MG63 (cell line): ENCODE measurements at regions not wholly inside any gene's neighbourhood (a gene's known extent, or its start where the extent isn't known, plus 50 kb on each side); places are given as distances from the start of the nearest gene placed in this dataset.

ENCODE experiments used
- DNase-seq: peaks from one replicate; pipeline ENCODE4 v3.0.0-alpha.2; 2020
- H3K27me3 ChIP-seq: fragments of 250-450 bp; sonication (Bioruptor Pico); 2 replicates; pipeline ENCODE4 v1.5.1; 2020; ENCODE audit warnings: mild to moderate bottlenecking, moderate library complexity
- H3K36me3 ChIP-seq: fragments of 250-450 bp; sonication (Bioruptor Pico); 2 replicates; pipeline ENCODE4 v1.5.1; 2020; ENCODE audit warnings: mild to moderate bottlenecking, moderate library complexity
- H3K4me3 ChIP-seq: fragments of 250-450 bp; sonication (Bioruptor Pico); 2 replicates; pipeline ENCODE4 v1.5.1; 2020; ENCODE audit warnings: mild to moderate bottlenecking, moderate library complexity
- H3K9me3 ChIP-seq: fragments of 250-450 bp; sonication (Bioruptor Pico); 2 replicates; pipeline ENCODE4 v1.5.1; 2020; ENCODE audit warnings: mild to moderate bottlenecking, moderate library complexity

DNA sequence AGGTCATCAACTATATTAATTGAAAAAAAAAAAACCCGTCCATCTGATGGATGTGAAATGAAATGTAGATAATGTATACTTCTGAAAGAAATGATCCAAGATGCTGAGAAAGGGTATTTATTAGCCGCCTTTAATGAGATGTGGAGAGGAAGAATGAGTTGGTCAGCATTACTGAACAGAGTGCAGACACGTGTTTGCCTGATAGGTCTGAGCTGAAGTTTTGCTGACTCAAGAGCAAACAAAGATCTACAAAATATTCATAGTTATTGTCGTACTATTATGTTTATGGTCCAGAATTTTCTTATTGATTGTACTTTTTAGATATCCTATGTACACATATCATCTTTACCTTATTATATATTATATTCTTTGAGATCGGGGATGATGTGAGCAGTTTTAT is 235.3 kb downstream of the RDH14 start:
- Histone ChIP-seq H3K9me3 (no peaks in the 10 kb centered on the region), H3K36me3 (no peaks in the 10 kb centered on the region), H3K4me3 (no peak overlapping the region)

DNA sequence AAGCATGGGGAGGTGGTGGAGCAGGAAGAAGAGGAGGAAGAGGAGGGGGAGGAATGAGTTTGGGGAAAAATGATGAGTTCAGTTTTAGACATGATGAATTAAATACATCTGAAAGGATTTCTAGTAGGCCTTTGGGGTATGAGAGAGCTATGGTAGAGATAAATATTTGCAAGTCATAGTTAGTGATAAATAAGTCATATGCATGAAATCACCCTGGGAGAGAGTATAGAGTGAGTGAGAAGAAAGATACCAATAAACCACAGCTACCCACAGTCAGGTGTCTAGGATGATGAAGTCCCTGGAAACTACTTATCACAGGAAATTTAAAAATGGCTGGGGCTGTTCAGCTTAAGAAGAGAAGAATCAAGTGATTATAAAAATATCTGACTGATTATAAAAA is 240.5 kb downstream of the RDH14 start:
- DNase-seq = no peak
- H3K4me3 ChIP-seq = no peak overlapping the region
- H3K36me3 ChIP-seq = no peaks in the 10 kb centered on the region
- H3K27me3 ChIP-seq = no peaks in the 10 kb centered on the region
- no peaks in the 10 kb centered on the region for H3K9me3 ChIP-seq

More for the DNA sequence above, 235.3 kb downstream of the RDH14 start:
- no peak for DNase-seq
- no peaks in the 10 kb centered on the region for H3K27me3 ChIP-seq

DNA sequence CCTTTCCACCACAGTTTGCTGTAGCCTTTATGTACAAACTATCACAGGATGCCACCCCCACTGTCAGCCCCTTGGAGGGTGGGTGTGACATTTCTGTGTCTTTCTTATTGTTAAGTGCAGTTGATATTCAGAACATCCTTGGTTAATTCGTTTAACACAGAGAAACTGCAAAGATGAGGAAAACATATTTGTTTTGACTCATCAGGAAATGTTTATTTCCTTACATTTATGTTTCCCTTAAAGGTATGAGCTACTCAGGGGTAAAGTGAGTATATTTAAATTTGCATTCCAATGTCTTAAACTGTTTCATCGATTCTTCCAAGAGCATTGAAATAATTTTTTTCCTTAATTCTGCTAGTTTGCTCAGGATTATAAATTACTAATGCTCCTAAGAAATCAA is 243.4 kb downstream of the RDH14 start:
- Histone ChIP-seq H3K4me3 (no peak overlapping the region), H3K27me3 (no peaks in the 10 kb centered on the region), H3K36me3 (no peaks in the 10 kb centered on the region), H3K9me3 (no peaks in the 10 kb centered on the region)
- no peak for DNase-seq

DNA sequence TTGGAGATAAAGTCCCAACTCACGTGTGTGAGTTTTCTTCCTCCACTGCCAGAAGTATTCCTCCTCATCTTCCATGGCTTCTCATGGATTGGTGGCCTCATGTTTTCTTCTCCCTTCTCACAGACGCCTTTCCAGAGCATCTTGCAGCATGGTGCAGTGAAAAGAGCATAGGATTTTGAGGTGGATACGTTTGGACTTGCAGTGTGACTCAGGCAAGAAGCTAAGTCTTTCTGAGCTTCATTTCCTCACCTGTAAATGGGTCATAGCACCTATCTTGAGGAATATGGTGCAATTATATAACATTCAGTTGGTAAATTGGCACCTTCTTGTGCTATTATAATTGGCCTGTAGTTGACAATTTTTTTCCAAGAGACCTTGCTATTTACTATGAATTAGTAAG is 247.6 kb downstream of the RDH14 start:
- Histone ChIP-seq H3K27me3 (no peaks in the 10 kb centered on the region), H3K4me3 (no peak overlapping the region), H3K36me3 (no peaks in the 10 kb centered on the region), H3K9me3 (no peaks in the 10 kb centered on the region)
- DNase-seq = no peak

DNA sequence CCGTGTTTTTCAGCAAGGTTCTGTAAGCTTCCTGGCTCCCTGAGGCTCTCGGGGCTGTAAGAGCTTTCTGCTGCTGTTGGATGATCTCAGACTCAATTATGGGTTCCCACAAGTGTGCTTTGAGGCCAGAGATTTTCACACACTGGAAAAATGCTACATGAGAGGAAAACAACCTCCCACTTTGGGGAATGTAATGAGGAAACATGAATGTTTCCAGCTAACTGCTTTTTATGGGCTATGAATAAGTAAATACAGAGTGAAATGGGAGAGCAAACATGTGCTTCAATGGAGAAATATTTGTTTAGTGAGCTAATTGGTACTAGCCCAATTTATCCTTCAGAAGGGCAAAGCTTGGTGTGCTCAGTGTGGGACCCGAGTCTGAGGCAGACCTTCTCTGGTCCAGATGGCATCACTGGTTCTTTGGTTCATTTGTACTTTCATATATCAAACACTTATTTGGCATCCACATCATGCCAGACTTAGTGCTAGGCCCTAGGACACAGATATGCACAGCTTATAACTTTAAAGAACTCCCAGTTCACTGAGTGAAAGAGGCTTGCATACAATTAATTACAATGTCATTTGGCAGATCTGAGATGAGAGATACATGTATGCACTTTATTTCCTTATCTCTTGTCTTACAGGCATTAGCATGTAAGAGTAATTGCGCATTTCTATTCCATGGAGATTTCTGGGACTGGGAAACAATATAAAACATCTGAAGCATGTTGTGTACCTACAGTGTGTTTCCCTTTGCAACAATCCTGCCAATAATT is 248.8 kb downstream of the RDH14 start:
- DNase-seq = peak; percentile 46
- H3K4me3 ChIP-seq = no peak overlapping the region
- H3K36me3 ChIP-seq = no peaks in the 10 kb centered on the region
- no peaks in the 10 kb centered on the region for H3K9me3 ChIP-seq
- H3K27me3 ChIP-seq = no peaks in the 10 kb centered on the region

DNA sequence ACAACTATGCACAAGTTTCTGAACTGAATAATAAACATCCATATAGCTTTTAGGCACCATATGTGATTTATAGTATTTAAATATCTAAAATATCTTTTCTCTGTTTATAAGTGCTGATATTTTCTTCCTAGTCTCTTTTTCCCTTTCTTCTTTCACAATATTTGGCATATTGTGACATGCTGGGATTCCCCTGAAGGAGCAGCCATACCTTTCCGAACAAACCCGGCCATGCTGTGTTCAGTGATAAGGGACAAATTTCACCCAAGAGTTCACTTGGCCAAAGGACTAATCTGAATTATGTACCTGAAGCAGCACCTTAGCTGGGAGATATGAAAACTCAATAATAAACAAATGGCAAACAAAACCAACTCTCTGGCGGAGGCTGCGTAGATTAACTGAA is 250.8 kb downstream of the RDH14 start:
- no peak for DNase-seq
- no peaks in the 10 kb centered on the region for H3K36me3 ChIP-seq
- no peak overlapping the region for H3K4me3 ChIP-seq
- no peaks in the 10 kb centered on the region for H3K9me3 ChIP-seq
- H3K27me3 ChIP-seq = no peaks in the 10 kb centered on the region

DNA sequence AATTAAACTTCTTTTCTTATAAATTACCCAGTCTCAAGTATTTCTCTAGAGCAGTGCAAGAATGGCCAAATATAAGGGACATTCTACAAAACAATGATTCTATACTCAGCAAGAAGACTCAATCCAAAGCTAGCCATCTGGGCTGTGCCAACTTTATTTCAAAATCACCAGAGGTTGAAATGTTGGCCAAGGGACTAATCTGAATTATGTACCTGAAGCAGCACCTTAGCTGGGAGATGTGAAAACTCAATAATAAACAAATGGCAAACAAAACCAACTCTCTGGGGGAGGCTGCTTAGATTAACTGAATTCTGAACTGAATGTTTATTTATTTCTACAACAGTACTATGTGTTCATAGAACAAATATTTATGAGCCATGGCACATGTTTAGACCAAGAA is 251.3 kb downstream of the RDH14 start:
- Histone ChIP-seq H3K36me3 (no peaks in the 10 kb centered on the region), H3K27me3 (no peaks in the 10 kb centered on the region), H3K4me3 (no peak overlapping the region), H3K9me3 (no peaks in the 10 kb centered on the region)
- DNase-seq = no peak

DNA sequence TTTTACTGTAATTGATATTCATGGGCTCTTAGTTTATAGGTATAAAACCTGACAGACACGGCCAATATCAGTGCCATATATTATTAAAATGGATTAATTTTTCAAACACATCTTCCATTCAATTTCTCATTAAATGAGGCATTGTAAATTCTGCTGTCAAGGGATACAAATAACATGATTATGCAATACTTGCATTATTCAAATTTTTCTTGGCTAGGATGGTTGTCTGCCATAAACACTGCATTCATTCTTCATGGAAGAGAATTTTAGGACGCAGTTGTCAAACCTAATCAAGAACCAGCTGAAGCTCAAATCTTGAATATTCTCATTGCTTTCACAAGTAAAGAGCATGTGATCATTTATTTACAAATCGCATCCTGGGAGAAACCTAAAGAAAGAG is 255.6 kb downstream of the RDH14 start:
- no peaks in the 10 kb centered on the region for H3K9me3 ChIP-seq
- H3K4me3 ChIP-seq = no peak overlapping the region
- H3K36me3 ChIP-seq = no peaks in the 10 kb centered on the region
- no peak for DNase-seq
- no peaks in the 10 kb centered on the region for H3K27me3 ChIP-seq

DNA sequence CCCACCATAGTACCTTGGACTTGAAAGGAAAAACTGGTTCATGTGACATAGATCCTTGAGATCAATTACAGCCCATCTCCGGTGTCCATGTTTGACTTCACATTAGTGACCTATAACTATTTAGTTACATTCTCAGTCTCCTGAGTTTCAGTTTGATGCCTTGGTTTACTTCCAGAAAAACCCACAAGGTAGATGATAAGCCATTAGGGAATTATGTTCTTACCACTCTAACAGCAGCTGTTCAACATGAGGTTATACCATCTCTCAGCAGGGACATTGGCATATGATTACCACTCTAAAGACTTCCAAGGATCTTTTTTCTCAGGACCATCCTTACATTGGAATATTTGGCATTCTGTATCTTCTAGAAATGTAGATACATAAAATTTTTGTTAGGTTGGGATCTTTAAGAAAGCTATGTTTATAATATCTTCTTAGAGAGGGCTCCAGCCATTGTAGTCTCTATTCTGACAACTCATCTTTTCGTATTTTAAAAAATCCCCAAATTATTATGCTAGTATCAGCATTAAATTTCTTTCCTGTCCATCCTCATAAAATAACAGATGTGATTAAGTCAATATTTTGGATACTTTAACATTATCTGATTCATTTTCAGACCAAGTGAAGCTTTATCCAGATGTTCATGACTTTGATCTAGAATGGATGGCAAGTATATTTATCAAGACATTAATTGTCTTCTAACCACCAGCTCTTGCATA is 258.9 kb downstream of the RDH14 start:
- Histone ChIP-seq H3K4me3 (no peak overlapping the region), H3K27me3 (no peaks in the 10 kb centered on the region), H3K9me3 (no peaks in the 10 kb centered on the region), H3K36me3 (no peaks in the 10 kb centered on the region)
- no peak for DNase-seq

DNA sequence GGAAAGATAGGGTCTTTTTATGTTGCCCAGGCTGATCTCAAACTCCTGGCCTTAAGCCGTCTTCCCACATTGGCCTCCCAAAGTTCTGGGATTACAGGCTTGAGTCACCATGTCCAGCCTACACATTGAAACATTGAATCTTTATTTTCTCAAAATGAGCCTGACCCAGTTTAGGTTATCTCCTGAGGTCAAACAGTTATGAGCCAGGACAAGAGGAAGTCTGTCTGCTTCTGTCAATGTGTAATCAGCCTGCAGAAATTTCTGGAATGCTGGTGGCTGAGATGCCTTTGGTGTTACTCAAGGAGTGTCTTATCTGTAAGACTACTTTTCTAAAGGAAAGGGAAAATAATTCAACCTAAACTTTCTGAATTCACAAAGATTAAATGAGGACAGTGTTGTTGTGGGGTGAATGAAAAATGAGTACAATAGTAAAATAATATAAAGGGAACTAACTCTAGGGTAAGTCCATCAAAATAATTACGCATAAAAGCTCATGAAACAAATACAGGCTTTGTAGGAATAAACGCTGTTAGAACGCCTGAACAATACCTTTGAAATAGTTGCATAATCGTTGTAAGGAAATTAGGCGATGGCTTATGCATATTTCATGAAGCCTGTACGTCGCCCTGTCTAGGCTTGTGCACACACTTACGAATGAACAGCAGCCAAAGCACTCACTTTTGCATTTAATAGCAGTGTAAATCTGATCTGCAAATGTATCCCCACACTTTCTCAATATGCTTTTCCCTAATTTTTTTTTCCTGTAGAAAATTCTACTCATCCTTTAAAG is 260.8 kb downstream of the RDH14 start:
- no peaks in the 10 kb centered on the region for H3K36me3 ChIP-seq
- DNase-seq = peak; percentile 72
- H3K27me3 ChIP-seq = no peaks in the 10 kb centered on the region
- no peak overlapping the region for H3K4me3 ChIP-seq
- no peaks in the 10 kb centered on the region for H3K9me3 ChIP-seq

DNA sequence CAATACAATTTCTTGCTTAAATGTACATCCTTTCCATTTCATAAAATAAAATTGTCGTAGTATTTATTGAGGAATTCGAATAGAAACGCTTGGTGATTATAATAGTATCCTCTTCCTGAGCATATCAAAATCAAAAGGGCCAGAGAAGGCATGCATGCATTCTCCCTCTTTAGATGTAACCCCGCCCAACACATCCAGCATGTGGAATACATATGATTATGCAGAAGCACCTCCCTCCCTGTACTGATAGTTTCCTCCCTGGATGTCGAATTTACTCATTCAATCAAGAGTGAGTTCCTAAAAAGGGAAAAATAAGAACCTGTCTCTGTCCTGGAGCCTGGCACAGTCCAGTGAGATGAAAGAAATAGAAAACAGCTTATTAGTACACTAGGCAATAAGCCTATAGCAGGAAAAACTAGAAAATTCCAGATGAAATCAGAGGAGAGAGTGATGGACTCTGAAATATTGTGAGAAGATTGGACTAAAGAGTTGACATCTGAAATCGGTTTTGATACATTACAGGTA is 262.9 kb downstream of the RDH14 start:
- DNase-seq = no peak
- no peaks in the 10 kb centered on the region for H3K9me3 ChIP-seq
- no peak overlapping the region for H3K4me3 ChIP-seq
- H3K27me3 ChIP-seq = no peaks in the 10 kb centered on the region
- no peaks in the 10 kb centered on the region for H3K36me3 ChIP-seq

DNA sequence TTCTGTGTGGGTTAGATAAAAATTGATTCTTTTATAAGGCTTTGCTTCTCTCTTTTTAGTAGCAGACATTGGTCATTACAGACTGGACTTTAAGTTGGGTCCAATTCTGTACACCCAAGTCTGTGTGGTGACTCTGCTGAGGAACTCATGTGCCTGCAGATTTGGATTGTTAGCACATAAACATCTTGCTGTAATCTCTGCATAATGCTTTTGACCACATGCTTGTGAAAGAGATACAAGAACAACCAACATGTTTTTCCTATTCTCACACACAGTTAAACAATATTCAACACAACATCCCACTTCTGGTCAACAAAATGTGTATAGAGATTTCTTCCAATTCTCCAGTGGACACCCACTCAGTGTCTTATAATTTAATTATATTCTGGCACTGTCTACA is 270.1 kb downstream of the RDH14 start:
- Histone ChIP-seq H3K4me3 (no peak overlapping the region), H3K36me3 (no peaks in the 10 kb centered on the region)
- no peak for DNase-seq

DNA sequence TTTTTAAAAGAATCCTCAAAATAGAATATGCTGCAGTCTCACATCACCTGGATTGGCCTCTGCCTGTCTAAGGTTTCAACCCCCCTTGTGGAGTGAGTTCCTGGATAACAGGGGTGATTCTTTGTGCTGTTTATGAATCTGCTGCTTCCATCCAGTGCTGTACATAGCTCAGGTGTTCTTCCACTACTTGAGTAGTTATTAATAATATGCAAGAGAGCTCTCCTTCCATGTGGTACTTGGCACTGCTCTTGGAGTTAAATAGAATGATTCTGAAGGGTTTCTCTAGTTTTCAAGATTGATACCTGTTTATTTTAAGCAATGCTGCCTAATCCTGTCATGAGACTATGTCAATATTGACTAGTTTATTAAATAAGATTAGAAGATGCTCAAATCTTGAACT is 273.6 kb downstream of the RDH14 start:
- DNase-seq = no peak
- no peak overlapping the region for H3K4me3 ChIP-seq

More for the DNA sequence above, 270.1 kb downstream of the RDH14 start:
- Histone ChIP-seq H3K27me3 (no peaks in the 10 kb centered on the region), H3K9me3 (no peaks in the 10 kb centered on the region)

DNA sequence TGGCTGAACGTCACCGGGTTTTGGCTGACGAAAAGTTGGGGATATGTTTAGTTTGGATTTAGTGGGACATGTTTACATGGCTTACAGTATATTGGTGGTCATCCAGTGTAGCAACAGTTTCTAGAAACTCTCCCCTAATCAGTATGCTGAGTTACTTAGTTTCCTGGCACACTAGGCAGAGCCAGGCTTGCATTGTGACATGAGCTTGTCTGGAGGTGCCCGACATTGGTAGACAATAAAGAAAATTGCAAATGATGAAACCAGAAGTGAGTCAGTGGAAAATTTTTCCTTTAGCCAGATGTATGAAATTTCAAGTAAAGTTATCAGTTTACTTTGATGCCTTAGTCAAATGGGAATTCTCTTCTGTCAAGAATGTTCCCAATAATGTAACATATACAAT is 276.1 kb downstream of the RDH14 start:
- Histone ChIP-seq H3K27me3 (no peaks in the 10 kb centered on the region), H3K36me3 (no peaks in the 10 kb centered on the region)
- no peak for DNase-seq

More for the DNA sequence above, 273.6 kb downstream of the RDH14 start:
- no peaks in the 10 kb centered on the region for H3K9me3 ChIP-seq
- no peaks in the 10 kb centered on the region for H3K36me3 ChIP-seq
- no peaks in the 10 kb centered on the region for H3K27me3 ChIP-seq

DNA sequence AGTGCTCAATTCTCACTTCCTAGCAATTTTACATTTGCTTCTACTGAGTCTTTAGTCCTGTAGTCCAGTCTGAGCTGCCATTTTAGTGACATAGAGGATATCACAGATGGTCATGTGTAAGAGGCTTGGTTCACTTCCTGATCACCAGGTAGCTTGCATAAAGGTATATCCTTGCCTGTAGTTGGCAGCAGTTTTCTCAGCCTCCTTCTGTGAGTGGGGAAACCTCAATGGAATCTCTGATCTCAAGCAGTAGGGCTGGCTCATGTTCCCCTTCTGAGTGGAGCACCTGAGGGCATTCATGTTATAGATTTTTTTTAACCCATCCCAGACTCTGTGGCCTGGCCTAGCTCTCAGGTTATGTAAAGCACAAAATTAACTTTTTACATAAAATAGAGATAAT is 278.4 kb downstream of the RDH14 start:
- Histone ChIP-seq H3K36me3 (no peaks in the 10 kb centered on the region), H3K4me3 (no peak overlapping the region), H3K27me3 (no peaks in the 10 kb centered on the region), H3K9me3 (no peaks in the 10 kb centered on the region)
- no peak for DNase-seq

More for the DNA sequence above, 276.1 kb downstream of the RDH14 start:
- H3K9me3 ChIP-seq = no peaks in the 10 kb centered on the region
- no peak overlapping the region for H3K4me3 ChIP-seq

DNA sequence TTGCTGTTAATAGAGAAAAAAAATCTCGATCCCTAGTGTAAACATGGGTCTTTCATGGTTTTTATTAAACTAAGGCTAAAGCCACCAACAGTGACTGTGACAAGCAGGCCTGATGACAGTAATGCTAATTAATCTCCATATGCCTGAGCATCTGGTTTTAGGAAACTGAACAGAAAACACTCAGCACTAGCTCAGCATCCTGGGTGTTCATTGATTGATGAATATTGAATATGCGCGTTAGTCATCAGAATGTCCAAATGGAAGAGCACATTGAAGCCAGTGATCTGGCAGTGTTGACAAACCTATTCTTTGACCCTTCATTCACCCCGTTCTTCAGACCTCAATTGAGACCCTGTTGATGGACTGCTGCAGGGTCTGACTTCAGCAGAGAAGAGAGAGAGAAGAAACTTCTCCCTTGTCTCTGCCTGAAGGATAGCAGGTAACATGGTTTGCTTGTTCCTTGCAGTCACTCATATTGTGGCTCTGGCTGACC is 283.8 kb downstream of the RDH14 start:
- Histone ChIP-seq H3K9me3 (peaks cover 11% of the 10 kb centered on the region), H3K27me3 (no peaks in the 10 kb centered on the region), H3K4me3 (no peak overlapping the region), H3K36me3 (no peaks in the 10 kb centered on the region)
- DNase-seq = no peak

DNA sequence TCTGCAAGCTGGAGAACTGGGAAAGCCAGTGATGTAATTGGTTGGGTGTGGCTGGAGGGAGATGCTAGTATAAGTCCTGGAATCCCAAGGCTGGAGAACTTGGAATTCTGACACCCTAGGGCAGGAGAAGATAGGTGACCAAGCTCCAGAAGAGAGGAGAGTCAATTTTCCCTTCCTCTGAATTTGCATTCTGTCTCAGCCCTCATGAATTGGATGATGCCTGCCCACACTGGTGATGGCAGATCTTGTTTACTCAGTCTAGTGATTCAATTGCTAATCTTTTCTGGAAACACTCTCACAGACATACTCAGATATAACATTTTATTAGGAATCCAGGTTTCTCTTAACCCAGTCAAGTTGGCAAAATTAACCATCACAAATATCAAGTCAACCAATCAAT is 287.2 kb downstream of the RDH14 start:
- H3K36me3 ChIP-seq = no peaks in the 10 kb centered on the region
- H3K9me3 ChIP-seq = peaks cover 11% of the 10 kb centered on the region
- DNase-seq = no peak

More for the DNA sequence above, 287.2 kb downstream of the RDH14 start:
- Histone ChIP-seq H3K27me3 (no peaks in the 10 kb centered on the region), H3K4me3 (no peak overlapping the region)
